ENCODE measurements at regions not wholly inside any gene's neighbourhood (a gene's known extent, or its start where the extent isn't known, plus 50 kb on each side); places are given as distances from the start of the nearest gene placed in this dataset.
"Not testable (repeated sequence)": the region's sequence is repeated elsewhere in the genome, so short reads cannot be mapped to it uniquely, and the experiment has no call there.

DNA sequence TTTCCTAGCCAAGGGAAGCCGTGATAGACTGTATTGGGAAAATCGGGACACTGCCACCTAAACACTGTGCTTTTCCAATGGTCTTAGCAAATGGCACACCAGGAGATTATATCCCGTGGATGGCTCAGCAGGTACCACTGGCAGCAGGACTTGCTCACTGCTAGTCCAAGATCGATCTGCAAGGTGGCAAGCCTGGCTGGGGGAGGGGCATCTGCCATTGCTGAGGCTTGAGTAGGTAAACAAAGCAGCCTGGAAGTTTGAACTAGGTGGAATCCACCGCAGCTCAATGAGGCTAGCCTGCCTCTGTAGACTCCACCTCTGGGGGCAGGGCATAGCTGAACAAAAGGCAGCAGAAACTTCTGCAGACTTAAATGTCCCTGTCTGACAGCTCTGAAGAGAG, 1262.7 kb upstream of the ZEB2 start:
- TF ChIP-seq CTCF, POLR2A (IDR thresholded peaks at IDR 0.05): not testable (repeated sequence)
